Suprapubic skin (tissue), 4 donors: ENCODE measurements at regions not wholly inside any gene's neighbourhood (a gene's known extent, or its start where the extent isn't known, plus 50 kb on each side); places are given as distances from the start of the nearest gene placed in this dataset.

Experiments
- DNase-seq, 2 donors: peaks; one replicate each; pipeline ENCODE4 v3.0.0-alpha.2; 2019; ENCODE audit warnings: low spot score in 2 of 2
- H3K27ac ChIP-seq: fragments of 200-600 bp; sonication (generic); one replicate; pipeline ENCODE4 v1.5.1; 2019
- H3K27me3 ChIP-seq: fragments of 200-600 bp; sonication (generic); one replicate; pipeline ENCODE4 v1.5.1; 2019
- H3K36me3 ChIP-seq: fragments of 200-600 bp; sonication (generic); one replicate; pipeline ENCODE4 v1.5.1; 2019
- H3K4me1 ChIP-seq: fragments of 200-600 bp; sonication (generic); one replicate; pipeline ENCODE4 v1.5.1; 2019
- H3K4me3 ChIP-seq: fragments of 200-600 bp; sonication (generic); one replicate; pipeline ENCODE4 v1.5.1; 2019; ENCODE audit warnings: mild to moderate bottlenecking
- H3K9me3 ChIP-seq: fragments of 200-600 bp; sonication (generic); one replicate; pipeline ENCODE4 v1.5.1; 2019
- EP300 ChIP-seq: sonication (generic); formaldehyde crosslinking; IDR thresholded peaks from one replicate; pipeline ENCODE4 v1.6.1; 2017; ENCODE audit warnings: antibody characterized with exemption
- POLR2A ChIP-seq, 2 donors: fragments of 450-650 bp; IDR thresholded peaks; one replicate each; pipeline ENCODE4 v1.6.1; 2017; ENCODE audit warnings: antibody characterized with exemption in 2 of 2, mild to moderate bottlenecking in 2 of 2, moderate library complexity in 2 of 2
- POLR2AphosphoS5 ChIP-seq, 3 donors: sonication (generic); formaldehyde crosslinking; IDR thresholded peaks; one replicate each; pipeline ENCODE4 v1.6.1; 2017; ENCODE audit warnings: antibody characterized with exemption in 3 of 3
- WGBS: methylation state at CpG from one replicate; pipeline ENCODE4 v1.1.5; 2018; 5-methylcytosine and 5-hydroxymethylcytosine counted together
- TF ChIP-seq, protein P1 (sequence below), 2 donors: fragments of 200-600 bp in 1 of 2; fragments of 450-650 bp in 1 of 2; sonication (generic) in 1 of 2; IDR thresholded peaks; one replicate each; pipeline ENCODE4 v1.5.1; 2016 to 2019; ENCODE audit warnings: antibody characterized with exemption in 2 of 2, mild to moderate bottlenecking in 1 of 2, moderate library complexity in 1 of 2

GRCh38 chr12:28884904-28885679 is 264.0 kb upstream of the FAR2 start:
- no peak for DNase-seq
- no peaks in the 10 kb centered on the region for H3K27me3 ChIP-seq
- H3K4me3 ChIP-seq, result no peak overlapping the region
- H3K36me3 ChIP-seq, result no peaks in the 10 kb centered on the region
- no peak overlapping the region for H3K27ac ChIP-seq
- H3K9me3 ChIP-seq, result no peaks in the 10 kb centered on the region
- WGBS, result 57% methylated on average over 3 of the region's 3 CpGs
- H3K4me1 ChIP-seq, result no peaks in the 10 kb centered on the region
- TF ChIP-seq, protein P1, sequence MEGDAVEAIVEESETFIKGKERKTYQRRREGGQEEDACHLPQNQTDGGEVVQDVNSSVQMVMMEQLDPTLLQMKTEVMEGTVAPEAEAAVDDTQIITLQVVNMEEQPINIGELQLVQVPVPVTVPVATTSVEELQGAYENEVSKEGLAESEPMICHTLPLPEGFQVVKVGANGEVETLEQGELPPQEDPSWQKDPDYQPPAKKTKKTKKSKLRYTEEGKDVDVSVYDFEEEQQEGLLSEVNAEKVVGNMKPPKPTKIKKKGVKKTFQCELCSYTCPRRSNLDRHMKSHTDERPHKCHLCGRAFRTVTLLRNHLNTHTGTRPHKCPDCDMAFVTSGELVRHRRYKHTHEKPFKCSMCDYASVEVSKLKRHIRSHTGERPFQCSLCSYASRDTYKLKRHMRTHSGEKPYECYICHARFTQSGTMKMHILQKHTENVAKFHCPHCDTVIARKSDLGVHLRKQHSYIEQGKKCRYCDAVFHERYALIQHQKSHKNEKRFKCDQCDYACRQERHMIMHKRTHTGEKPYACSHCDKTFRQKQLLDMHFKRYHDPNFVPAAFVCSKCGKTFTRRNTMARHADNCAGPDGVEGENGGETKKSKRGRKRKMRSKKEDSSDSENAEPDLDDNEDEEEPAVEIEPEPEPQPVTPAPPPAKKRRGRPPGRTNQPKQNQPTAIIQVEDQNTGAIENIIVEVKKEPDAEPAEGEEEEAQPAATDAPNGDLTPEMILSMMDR (IDR thresholded peaks at IDR 0.05), result no peak
- no peak for TF ChIP-seq POLR2A (IDR thresholded peaks at IDR 0.05)
- no peak for TF ChIP-seq POLR2AphosphoS5 (IDR thresholded peaks at IDR 0.05)
- TF ChIP-seq EP300, result no peak

- H3K27ac ChIP-seq, result no peak overlapping the region
- H3K4me1 ChIP-seq, result no peaks in the 10 kb centered on the region
- no peaks in the 10 kb centered on the region for H3K9me3 ChIP-seq
- TF ChIP-seq, protein P1 (IDR thresholded peaks at IDR 0.05), result no peak
- no peak for TF ChIP-seq EP300
- DNase-seq, result no peak
- H3K36me3 ChIP-seq, result no peaks in the 10 kb centered on the region
- H3K4me3 ChIP-seq, result no peak overlapping the region
- no peaks in the 10 kb centered on the region for H3K27me3 ChIP-seq
- 81% methylated on average over 2 of the region's 2 CpGs for WGBS
Measured at GRCh38 chr12:28885928-28886327, 263.1 kb upstream of the FAR2 start.

DNA sequence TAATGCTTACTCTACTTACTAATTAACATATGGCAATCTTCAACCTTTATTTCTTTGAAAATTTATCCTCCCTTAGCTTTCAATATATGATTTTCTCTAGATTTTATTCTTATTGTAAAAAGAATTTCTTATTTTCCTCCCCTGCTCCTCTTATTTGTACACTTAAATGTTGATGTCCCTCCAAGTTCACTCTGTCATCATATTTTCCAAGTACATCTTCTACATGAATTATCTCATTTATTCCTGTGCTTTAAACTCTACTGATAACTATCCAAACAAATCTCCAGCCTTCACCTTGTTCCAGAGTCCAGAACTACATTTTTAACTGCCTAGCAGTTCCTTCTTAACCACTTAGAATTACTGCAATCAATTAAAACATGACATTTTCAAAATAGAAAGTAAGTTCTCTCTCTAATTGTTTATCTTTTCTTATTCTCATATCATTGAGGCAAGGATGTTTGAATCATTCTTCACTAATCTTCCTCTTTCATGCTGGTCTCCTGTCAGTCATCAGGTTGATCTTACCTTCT is 261.6 kb upstream of the FAR2 start:
- no peak for DNase-seq
- Histone ChIP-seq H3K27ac (no peak overlapping the region), H3K27me3 (no peaks in the 10 kb centered on the region), H3K36me3 (no peaks in the 10 kb centered on the region), H3K4me1 (no peaks in the 10 kb centered on the region), H3K4me3 (no peak overlapping the region), H3K9me3 (no peaks in the 10 kb centered on the region)
- TF ChIP-seq, protein P1 (IDR thresholded peaks at IDR 0.05), result no peak
- TF ChIP-seq POLR2A (IDR thresholded peaks at IDR 0.05), result no peak
- no peak for TF ChIP-seq EP300
- no peak for TF ChIP-seq POLR2AphosphoS5 (IDR thresholded peaks at IDR 0.05)

DNA sequence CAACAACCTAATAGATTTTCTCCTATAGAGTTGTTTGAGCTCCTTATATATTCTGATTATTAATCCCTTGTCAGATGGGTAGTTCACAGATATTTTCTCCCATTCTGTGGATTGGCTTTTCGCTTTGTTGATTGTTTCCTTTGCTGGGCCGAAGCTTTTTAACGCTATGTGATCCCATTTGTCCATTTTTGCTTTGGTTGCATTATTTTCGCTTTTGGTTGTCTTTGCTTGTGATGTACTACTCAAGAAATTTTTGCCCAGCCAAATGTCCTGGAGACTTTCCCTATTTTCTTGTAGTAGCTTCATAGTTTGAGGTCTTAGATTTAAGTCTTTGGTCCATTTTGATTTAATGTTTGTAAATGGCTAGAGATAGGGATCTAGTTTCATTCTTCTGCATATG is 258.4 kb upstream of the FAR2 start:
- Histone ChIP-seq H3K4me3 (no peak overlapping the region), H3K27ac (no peak overlapping the region), H3K36me3 (no peaks in the 10 kb centered on the region), H3K4me1 (no peaks in the 10 kb centered on the region), H3K9me3 (no peaks in the 10 kb centered on the region), H3K27me3 (no peaks in the 10 kb centered on the region)
- DNase-seq, result no peak
- 98% methylated on average over 4 of the region's 4 CpGs for WGBS
- TF ChIP-seq, protein P1 (IDR thresholded peaks at IDR 0.05), result no peak
- no peak for TF ChIP-seq POLR2AphosphoS5 (IDR thresholded peaks at IDR 0.05)
- no peak for TF ChIP-seq EP300
- TF ChIP-seq POLR2A (IDR thresholded peaks at IDR 0.05), result no peak

GRCh38 chr12:28891126-28891525 is 258.0 kb upstream of the FAR2 start:
- no peak for TF ChIP-seq POLR2A (IDR thresholded peaks at IDR 0.05)
- no peak for TF ChIP-seq EP300
- TF ChIP-seq POLR2AphosphoS5 (IDR thresholded peaks at IDR 0.05), result no peak
- TF ChIP-seq, protein P1 (IDR thresholded peaks at IDR 0.05), result no peak

More at GRCh38 chr12:28891126-28891525, 258.0 kb upstream of the FAR2 start:
- Histone ChIP-seq H3K4me1 (no peaks in the 10 kb centered on the region), H3K27ac (no peak overlapping the region), H3K27me3 (no peaks in the 10 kb centered on the region), H3K9me3 (no peaks in the 10 kb centered on the region), H3K4me3 (no peak overlapping the region), H3K36me3 (no peaks in the 10 kb centered on the region)
- DNase-seq, result no peak
